Upper lobe of right lung (tissue), 1 donor: ENCODE measurements at regions not wholly inside any gene's neighbourhood (a gene's known extent, or its start where the extent isn't known, plus 50 kb on each side); places are given as distances from the start of the nearest gene placed in this dataset.

ENCODE experiments used
- ATAC-seq: fragments of 200-7000 bp; cut with Tn5 transposase; one replicate; pipeline ENCODE4 v1.9.1; 2020; ENCODE audit warnings: mild to moderate bottlenecking, moderate library complexity
- DNase-seq: peaks from one replicate; pipeline ENCODE4 v3.0.0-alpha.2; 2020
- H3K27ac ChIP-seq: fragments of 200-600 bp; one replicate; pipeline ENCODE4 v1.8.0; 2022
- H3K27me3 ChIP-seq: fragments of 200-600 bp; one replicate; pipeline ENCODE4 v1.8.0; 2022; ENCODE audit warnings: mild to moderate bottlenecking
- H3K36me3 ChIP-seq: fragments of 200-600 bp; one replicate; pipeline ENCODE4 v1.8.0; 2022
- H3K4me1 ChIP-seq: fragments of 200-600 bp; one replicate; pipeline ENCODE4 v1.8.0; 2022
- H3K4me3 ChIP-seq: fragments of 200-600 bp; one replicate; pipeline ENCODE4 v1.8.0; 2022; ENCODE audit warnings: mild to moderate bottlenecking
- H3K9me3 ChIP-seq: fragments of 200-600 bp; one replicate; pipeline ENCODE4 v1.8.0; 2022
- CTCF ChIP-seq: fragments of 200-600 bp; IDR thresholded peaks from one replicate; pipeline ENCODE4 v1.8.0; 2022; ENCODE audit warnings: antibody characterized with exemption
- intact Hi-C: fragments of 100-400 bp; cut with DNase I; formaldehyde crosslinking; loops from one replicate; pipeline ENCODE4 v1.11.0; 2022
- donor health status: DM: no; HTN: yes; CAD: no; lungs with severe emphysema.

- H3K9me3 ChIP-seq: no peaks in the 10 kb centered on the region
- ATAC-seq (no peak), DNase-seq (no peak)
- no peak overlapping the region for H3K27ac ChIP-seq
- intact Hi-C loops: no loop called here
- no peak overlapping the region for H3K4me3 ChIP-seq
- no peaks in the 10 kb centered on the region for H3K36me3 ChIP-seq
- H3K27me3 ChIP-seq: no peaks in the 10 kb centered on the region
- H3K4me1 ChIP-seq: no peaks in the 10 kb centered on the region
- no peak for TF ChIP-seq CTCF
These were observed 895.0 kb upstream of the B3GALT2 start for GRCh38 chr1:194081444-194081843.

- no peaks in the 10 kb centered on the region for H3K36me3 ChIP-seq
- no peak overlapping the region for H3K27ac ChIP-seq
- intact Hi-C loops: no loop called here
- H3K4me3 ChIP-seq: no peak overlapping the region
- no peak for ATAC-seq
- H3K27me3 ChIP-seq: no peaks in the 10 kb centered on the region
- DNase-seq: no peak
- H3K4me1 ChIP-seq: no peaks in the 10 kb centered on the region
- no peaks in the 10 kb centered on the region for H3K9me3 ChIP-seq
- TF ChIP-seq CTCF: no peak
These were observed 894.4 kb upstream of the B3GALT2 start for GRCh38 chr1:194080826-194081225.

- ATAC-seq (no peak), DNase-seq (no peak)
- H3K4me1 ChIP-seq: no peaks in the 10 kb centered on the region
- TF ChIP-seq CTCF: no peak
- H3K9me3 ChIP-seq: no peaks in the 10 kb centered on the region
- H3K27me3 ChIP-seq: no peaks in the 10 kb centered on the region
- no peak overlapping the region for H3K4me3 ChIP-seq
- intact Hi-C loops: no loop called here
- no peaks in the 10 kb centered on the region for H3K36me3 ChIP-seq
- H3K27ac ChIP-seq: no peak overlapping the region
These were observed 892.4 kb upstream of the B3GALT2 start for GRCh38 chr1:194078765-194079164.

GRCh38 chr1:194076646-194077045 lies 890.2 kb upstream of the B3GALT2 start:
- H3K4me3 ChIP-seq: no peak overlapping the region
- no peaks in the 10 kb centered on the region for H3K27me3 ChIP-seq
- no peaks in the 10 kb centered on the region for H3K9me3 ChIP-seq
- no peak for DNase-seq
- no peaks in the 10 kb centered on the region for H3K4me1 ChIP-seq
- no peak overlapping the region for H3K27ac ChIP-seq
- ATAC-seq: no peak
- intact Hi-C loops: no loop called here
- TF ChIP-seq CTCF: no peak
- H3K36me3 ChIP-seq: no peaks in the 10 kb centered on the region

GRCh38 chr1:194073833-194074232 lies 887.4 kb upstream of the B3GALT2 start:
- no peak for TF ChIP-seq CTCF
- Histone ChIP-seq H3K27me3 (no peaks in the 10 kb centered on the region), H3K9me3 (no peaks in the 10 kb centered on the region), H3K27ac (no peak overlapping the region), H3K36me3 (no peaks in the 10 kb centered on the region), H3K4me3 (no peak overlapping the region), H3K4me1 (no peaks in the 10 kb centered on the region)
- ATAC-seq: no peak
- intact Hi-C loops: no loop called here
- no peak for DNase-seq

GRCh38 chr1:194071205-194071604 lies 884.8 kb upstream of the B3GALT2 start:
- DNase-seq (no peak), ATAC-seq (no peak)
- no peaks in the 10 kb centered on the region for H3K27me3 ChIP-seq
- H3K4me3 ChIP-seq: no peak overlapping the region
- no peaks in the 10 kb centered on the region for H3K9me3 ChIP-seq
- H3K36me3 ChIP-seq: no peaks in the 10 kb centered on the region
- no peaks in the 10 kb centered on the region for H3K4me1 ChIP-seq
- no peak overlapping the region for H3K27ac ChIP-seq
- intact Hi-C loops: no loop called here
- no peak for TF ChIP-seq CTCF
